NCI-H146 treated with DMSO at 0.1 percent for 48 hours (cell line): ENCODE measurements at regions not wholly inside any gene's neighbourhood (a gene's known extent, or its start where the extent isn't known, plus 50 kb on each side); places are given as distances from the start of the nearest gene placed in this dataset.

ENCODE experiments used
- DNase-seq: peaks from one replicate; lab custom pipeline; 2025; ENCODE audit not compliant: unreplicated experiment; lab: John Stamatoyannopoulos, UW

- DNase-seq: no peak
Observed at GRCh38 chr12:124504273-124505000, 63.0 kb downstream of the NCOR2 start.

DNA sequence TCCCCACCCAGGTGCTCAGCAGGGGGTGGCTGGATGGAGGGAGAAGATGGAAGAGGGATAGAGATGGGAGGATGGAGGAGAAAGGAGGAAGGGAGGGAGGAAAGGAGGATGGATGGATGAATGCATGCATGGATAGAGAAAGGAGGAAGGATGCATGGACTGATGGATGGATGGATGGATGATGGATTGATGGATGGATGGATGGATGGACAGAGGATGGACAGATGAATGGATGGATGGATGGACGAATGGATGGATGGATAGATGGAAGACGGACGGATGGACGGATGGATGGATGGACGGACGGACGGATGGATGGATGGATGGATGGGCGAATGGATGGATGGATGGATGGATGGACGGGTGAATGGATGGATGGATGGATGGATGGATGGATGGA, 64.1 kb downstream of the NCOR2 start:
- no peak for DNase-seq

DNA sequence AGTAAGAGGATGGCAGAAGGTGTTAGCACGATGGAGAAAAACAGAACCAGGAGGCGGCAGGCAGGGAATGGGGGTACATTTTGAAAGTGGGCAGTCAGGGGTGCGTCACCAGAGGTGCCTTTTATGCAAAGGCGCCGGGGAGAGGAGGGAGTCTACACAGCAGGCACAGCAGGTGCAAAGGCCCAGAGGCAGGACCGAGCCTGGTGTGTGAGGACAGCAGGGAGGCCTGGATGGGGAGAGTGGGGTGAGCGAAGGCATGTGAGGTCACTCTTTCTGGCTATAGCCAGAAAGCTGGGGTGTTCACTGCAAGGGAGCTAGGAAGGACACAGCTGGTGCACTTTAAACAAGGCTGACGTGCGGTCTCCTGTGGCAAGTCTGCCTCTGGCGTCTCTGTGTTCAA, 65.0 kb downstream of the NCOR2 start:
- DNase-seq: no peak

GRCh38 chr12:124501827-124502226, 65.6 kb downstream of the NCOR2 start:
- DNase-seq: no peak

- DNase-seq: no peak
Observed at GRCh38 chr12:124501112-124501561, 66.3 kb downstream of the NCOR2 start.

GRCh38 chr12:124499898-124500244, 67.5 kb downstream of the NCOR2 start:
- DNase-seq: no peak

DNA sequence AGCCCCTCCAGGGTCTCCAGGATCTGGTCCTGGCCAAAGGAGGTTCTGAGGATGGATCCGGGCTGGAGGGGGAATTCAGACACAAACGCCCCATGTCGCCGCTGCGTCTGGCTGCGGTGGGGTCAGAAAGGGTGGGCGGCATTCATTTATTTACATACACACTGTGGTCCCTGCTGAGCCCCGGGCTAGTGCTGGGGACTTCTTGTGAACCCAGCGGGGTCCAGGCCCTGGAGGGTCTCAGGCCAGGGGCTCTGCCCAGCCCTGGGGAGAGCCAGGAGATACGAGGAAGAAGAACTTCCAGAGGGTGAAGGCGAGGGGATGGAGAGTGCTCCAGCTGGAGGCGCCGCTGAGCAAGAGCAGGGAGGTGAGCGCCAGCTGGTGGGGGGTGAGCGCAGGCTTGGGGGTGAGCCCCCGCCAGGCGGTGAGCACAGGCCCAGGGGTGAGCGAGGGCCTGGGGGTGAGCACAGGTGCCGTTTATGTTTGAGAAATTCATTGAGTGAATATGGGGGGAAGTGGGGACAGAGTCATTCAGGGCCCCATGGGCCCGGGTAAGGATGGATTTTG, 68.1 kb downstream of the NCOR2 start:
- DNase-seq: no peak

DNA sequence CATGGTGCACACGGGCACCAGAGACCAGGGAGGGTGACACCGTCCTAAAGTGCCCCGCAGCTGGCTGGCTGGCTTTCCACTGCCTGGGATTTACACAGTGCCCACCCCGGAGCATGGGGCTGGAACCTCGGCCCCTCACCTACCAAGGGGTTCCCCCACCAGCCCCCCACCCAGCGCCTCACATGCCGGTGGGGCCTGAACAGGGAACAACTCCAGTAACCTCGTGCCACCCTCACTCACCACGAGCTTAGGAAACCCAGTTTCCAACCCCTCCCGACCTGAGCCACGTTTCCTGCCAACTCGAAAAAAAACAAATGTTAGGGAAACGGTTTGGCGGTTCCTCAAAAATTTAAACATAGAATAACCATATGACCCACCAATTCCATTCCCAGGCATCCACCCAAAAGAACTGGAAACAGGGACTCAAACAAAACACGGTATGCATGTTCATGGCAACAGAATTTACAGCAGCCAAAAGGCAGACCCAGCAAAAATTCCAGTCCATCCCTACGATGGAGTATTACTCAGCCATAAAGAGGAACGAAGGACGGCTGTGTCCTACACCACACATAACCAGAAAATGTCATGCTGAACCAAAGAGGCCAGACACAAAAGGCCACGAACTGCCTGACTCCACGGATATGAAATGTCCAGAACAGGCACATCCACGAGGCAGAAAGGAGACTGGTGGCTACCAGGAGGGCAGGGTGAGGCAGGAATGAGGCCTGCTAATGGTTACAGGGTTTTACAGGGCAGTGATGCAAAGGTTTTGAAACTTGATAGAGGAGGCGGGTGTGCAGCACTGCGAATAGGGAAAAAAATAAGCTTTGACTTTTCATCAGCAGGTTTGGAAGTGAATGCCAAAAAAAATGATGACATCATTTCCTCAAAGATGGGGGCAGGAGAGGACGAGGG, 68.9 kb downstream of the NCOR2 start:
- no peak for DNase-seq

GRCh38 chr12:124497658-124498057, 69.8 kb downstream of the NCOR2 start:
- DNase-seq: no peak

DNA sequence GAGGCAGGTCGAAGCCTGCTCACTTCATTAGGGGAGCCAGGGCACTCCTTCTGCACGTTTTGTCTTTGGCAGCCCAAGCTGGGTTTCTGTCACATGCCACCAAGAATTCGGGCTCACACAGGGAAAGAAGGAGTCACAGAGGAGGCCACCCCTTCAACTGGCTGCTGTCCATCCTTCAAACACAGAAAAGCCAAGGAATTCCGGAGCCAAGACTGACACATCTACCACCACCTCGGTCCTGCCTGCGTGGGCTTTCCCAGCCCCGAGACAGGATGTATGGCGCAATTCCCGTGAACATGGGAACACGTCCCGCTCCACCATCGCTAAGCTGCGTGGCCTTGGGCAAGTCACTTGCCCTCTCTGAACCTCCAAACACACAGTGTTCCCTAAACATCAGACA, 70.4 kb downstream of the NCOR2 start:
- no peak for DNase-seq

GRCh38 chr12:124496584-124496983, 70.8 kb downstream of the NCOR2 start:
- no peak for DNase-seq

GRCh38 chr12:124495194-124495983, 72.0 kb downstream of the NCOR2 start:
- DNase-seq: no peak

DNA sequence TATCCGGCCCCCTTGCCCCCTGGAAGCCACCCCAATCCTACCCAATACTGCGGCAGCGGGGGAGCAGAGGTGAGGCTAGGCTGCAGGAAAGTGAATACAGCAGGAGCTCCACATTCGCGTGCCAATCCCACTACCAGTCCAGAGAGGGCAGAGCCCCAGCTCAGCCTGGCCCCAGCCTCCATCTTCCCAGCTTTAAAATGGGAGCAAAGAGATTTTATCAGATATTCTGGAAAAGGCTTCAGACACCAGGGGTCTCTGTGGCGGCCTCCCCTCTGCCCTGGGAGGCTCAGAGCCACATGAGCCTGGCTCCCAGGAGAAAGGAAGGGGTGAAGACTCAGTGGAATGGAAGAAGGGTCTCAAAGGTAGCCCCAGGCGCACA, 72.7 kb downstream of the NCOR2 start:
- no peak for DNase-seq

GRCh38 chr12:124493809-124494750, 73.3 kb downstream of the NCOR2 start:
- no peak for DNase-seq

GRCh38 chr12:124492879-124493808, 74.3 kb downstream of the NCOR2 start:
- no peak for DNase-seq

- DNase-seq: no peak
Observed at GRCh38 chr12:124491856-124492420, 75.5 kb downstream of the NCOR2 start.

DNA sequence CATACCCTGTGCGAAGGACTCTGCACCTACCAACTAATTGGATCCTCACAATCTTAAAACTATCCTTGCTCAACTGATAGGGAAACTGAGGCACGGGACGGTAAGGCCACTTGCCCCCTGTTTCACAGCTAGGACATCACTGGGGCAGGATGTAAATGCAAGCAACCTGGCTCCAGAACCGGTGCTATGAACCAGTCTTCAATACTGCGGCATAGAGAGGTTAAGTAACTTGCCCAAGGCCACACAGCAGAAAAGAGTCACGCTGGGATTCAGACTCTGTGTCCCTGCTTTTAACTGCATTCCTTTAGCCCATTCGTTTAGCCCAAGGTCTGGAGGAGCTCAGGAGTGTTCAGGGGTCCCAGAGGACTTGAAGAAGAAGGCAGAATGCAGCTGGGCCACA, 76.1 kb downstream of the NCOR2 start:
- no peak for DNase-seq

- no peak for DNase-seq
Observed at GRCh38 chr12:124490584-124491305, 76.7 kb downstream of the NCOR2 start.
